HEK293T (cell line): ENCODE measurements at regions not wholly inside any gene's neighbourhood (a gene's known extent, or its start where the extent isn't known, plus 50 kb on each side); places are given as distances from the start of the nearest gene placed in this dataset.

ENCODE experiments used
- ARNT ChIP-seq: fragments of 450-650 bp; IDR thresholded peaks from 2 replicates; pipeline ENCODE4 v1.6.1; 2017; ENCODE audit warnings: mild to moderate bottlenecking
- BHLHE40 ChIP-seq: fragments of 450-650 bp; IDR thresholded peaks from 2 replicates; pipeline ENCODE4 v1.6.1; 2016; ENCODE audit warnings: mild to moderate bottlenecking, moderate library complexity, borderline replicate concordance
- CTBP1 ChIP-seq: fragments of 450-650 bp; IDR thresholded peaks from 2 replicates; pipeline ENCODE4 v1.6.1; 2016; ENCODE audit warnings: borderline replicate concordance
- ELF4 ChIP-seq: fragments of 450-650 bp; IDR thresholded peaks from 2 replicates; pipeline ENCODE4 v1.6.1; 2017; ENCODE audit warnings: antibody characterized with exemption
- FOXA1 ChIP-seq: fragments of 450-650 bp; IDR thresholded peaks from 2 replicates; pipeline ENCODE4 v1.6.1; 2016; ENCODE audit warnings: mild to moderate bottlenecking
- FOXM1 ChIP-seq: fragments of 450-650 bp; IDR thresholded peaks from 2 replicates; pipeline ENCODE4 v1.6.1; 2017; ENCODE audit warnings: mild to moderate bottlenecking, borderline replicate concordance
- LEF1 ChIP-seq: fragments of 450-650 bp; IDR thresholded peaks from 2 replicates; pipeline ENCODE4 v1.6.1; 2017; ENCODE audit warnings: mild to moderate bottlenecking, borderline replicate concordance
- NFRKB ChIP-seq: fragments of 450-650 bp; IDR thresholded peaks from 2 replicates; pipeline ENCODE4 v1.6.1; 2016; ENCODE audit warnings: mild to moderate bottlenecking, moderate library complexity
- SP1 ChIP-seq: fragments of 450-650 bp; IDR thresholded peaks from 2 replicates; pipeline ENCODE4 v1.6.1; 2017
- TARDBP ChIP-seq: fragments of 450-650 bp; IDR thresholded peaks from 2 replicates; pipeline ENCODE4 v1.6.1; 2016
- ZNF384 ChIP-seq: fragments of 450-650 bp; IDR thresholded peaks from 2 replicates; pipeline ENCODE4 v1.6.1; 2016

DNA sequence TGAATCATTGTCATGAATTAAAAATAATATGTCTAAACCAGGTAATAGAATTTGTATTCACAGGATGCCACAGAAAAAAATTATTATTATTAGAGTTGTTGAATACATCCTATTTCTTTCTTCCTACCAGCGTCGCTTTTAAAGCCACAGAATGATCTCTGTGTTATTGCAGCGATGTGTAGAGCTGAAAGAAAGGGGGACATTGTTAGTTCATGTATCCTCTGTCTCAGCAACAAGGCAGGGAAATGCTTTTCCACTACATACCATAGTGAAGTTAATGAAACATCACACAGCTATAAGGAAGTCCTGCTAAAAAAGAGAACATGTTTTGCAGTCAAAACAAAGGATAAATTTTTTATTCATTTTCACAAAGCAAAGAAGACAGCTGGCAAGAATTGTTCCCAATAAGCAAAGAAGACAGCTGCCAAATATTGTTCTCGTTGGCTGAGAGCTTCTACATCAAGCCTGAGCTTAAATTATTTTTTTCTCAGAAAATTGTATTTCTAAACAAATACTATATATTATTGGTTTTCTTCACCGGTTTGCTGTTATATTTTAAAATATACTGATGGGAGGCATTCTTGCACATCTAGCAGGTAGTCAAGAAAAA, 1234.4 kb downstream of the SUCLG1 start:
- TF ChIP-seq SP1 (no peak), NFRKB (no peak), FOXM1 (no peak), CTBP1 (no peak), TARDBP (no peak), ELF4 (no peak), LEF1 (no peak), FOXA1 (no peak), ZNF384 (no peak), BHLHE40 (no peak), ARNT (no peak)
